Endothelial cell of umbilical vein (primary cell): ENCODE measurements at regions not wholly inside any gene's neighbourhood (a gene's known extent, or its start where the extent isn't known, plus 50 kb on each side); places are given as distances from the start of the nearest gene placed in this dataset.

Experiments
- BruUV-seq: library from RNA; stranded (reverse); fragments of 400-500 nt; replicated peaks from 2 replicates; lab custom pipeline; 2021; lab: Mats Ljungman, UMichigan
- CTCF ChIA-PET: fragments of 300-600, 350-600 bp; sonication (Branson Sonifier 250); formaldehyde crosslinking; loops from one replicate; lab custom pipeline; 2021; ENCODE audit warnings: antibody characterized with exemption, inconsistent platforms; lab: Charles Lee
- POLR2A ChIA-PET: fragments of 300-600, 350-600 bp; sonication (Branson Sonifier 250); formaldehyde crosslinking; loops from one replicate; lab custom pipeline; 2021; ENCODE audit warnings: antibody characterized with exemption, inconsistent platforms; lab: Charles Lee
- DNase-seq: peaks from one replicate; pipeline ENCODE4 v3.0.0-alpha.2; 2011; ENCODE audit warnings: low read depth, low spot score
- FAIRE-seq: peaks from 2 replicates; lab custom pipeline; 2011; peaks lifted over from hg19 to GRCh38; lab: Jason Lieb, UNC
- H2AFZ ChIP-seq: 2 replicates; pipeline ENCODE4 v1.6.0; 2012; ENCODE audit warnings: low read depth, low read length, control low read depth, inconsistent platforms
- H3K27ac ChIP-seq: 2 replicates; pipeline ENCODE4 v1.5.1; 2011; ENCODE audit warnings: low read depth, mild to moderate bottlenecking, control low read depth, low read length, moderate library complexity; ENCODE audit not compliant: insufficient read depth
- H3K27me3 ChIP-seq, 2 experiments: 2 replicates each; pipeline versions ENCODE4 v1.6.0 to v1.6.1; 2011; ENCODE audit warnings: low read length in 2 of 2, mixed read lengths in 1 of 2; ENCODE audit not compliant: control insufficient read depth in 2 of 2, insufficient read depth in 2 of 2
- H3K36me3 ChIP-seq, 2 experiments: 2 replicates in 1 of 2; 3 replicates in 1 of 2; pipeline ENCODE4 v1.5.1; 2011; ENCODE audit warnings: low read length in 2 of 2, mild to moderate bottlenecking in 1 of 2, moderate library complexity in 1 of 2; ENCODE audit not compliant: control insufficient read depth in 2 of 2, insufficient read depth in 2 of 2; ENCODE audit errors: extremely low read depth in 1 of 2
- H3K4me1 ChIP-seq: 3 replicates; pipeline ENCODE4 v1.5.1; 2011; ENCODE audit warnings: mild to moderate bottlenecking, low read length; ENCODE audit not compliant: control insufficient read depth, insufficient read depth; ENCODE audit errors: extremely low read depth
- H3K4me2 ChIP-seq: 2 replicates; pipeline ENCODE4 v1.6.1; 2011; ENCODE audit warnings: low read length, control low read depth, mixed read lengths; ENCODE audit not compliant: insufficient read depth
- H3K4me3 ChIP-seq, 3 experiments: fragments of 200-600 bp in 1 of 3; sonication (generic), shearing (Covaris generic) in 1 of 3; replicated peaks in 1 of 3; 2 replicates each; pipeline ENCODE4 v1.5.1; 2011 to 2016; ENCODE audit warnings: control low read depth in 3 of 3, low read length in 3 of 3, mild to moderate bottlenecking in 2 of 3, inconsistent platforms in 1 of 3, low read depth in 1 of 3, moderate library complexity in 1 of 3; ENCODE audit not compliant: insufficient read depth in 1 of 3
- H3K79me2 ChIP-seq: 2 replicates; pipeline ENCODE4 v1.6.0; 2012; ENCODE audit warnings: low read length, inconsistent platforms; ENCODE audit not compliant: control insufficient read depth, insufficient read depth
- H3K9ac ChIP-seq: replicated peaks from 2 replicates; pipeline ENCODE3; 2011; ENCODE audit warnings: low read length, control low read depth; ENCODE audit not compliant: insufficient read depth; ENCODE audit errors: extremely low read depth
- H3K9me1 ChIP-seq: replicated peaks from 3 replicates; pipeline ENCODE4 v1.6.0; 2011; ENCODE audit warnings: mild to moderate bottlenecking, low read length; ENCODE audit not compliant: control insufficient read depth, insufficient read depth; ENCODE audit errors: extremely low read depth
- H3K9me3 ChIP-seq: replicated peaks from 2 replicates; pipeline ENCODE4 v1.5.1; 2012; ENCODE audit warnings: low read length, inconsistent platforms; ENCODE audit not compliant: control insufficient read depth, insufficient read depth
- H4K20me1 ChIP-seq: replicated peaks from 2 replicates; pipeline ENCODE3; 2011; ENCODE audit warnings: mild to moderate bottlenecking, low read length; ENCODE audit not compliant: control insufficient read depth, insufficient read depth; ENCODE audit errors: extremely low read depth
- EZH2 ChIP-seq: IDR thresholded peaks from 2 replicates; pipeline ENCODE4 v1.6.1; 2012; ENCODE audit warnings: borderline replicate concordance, low read depth, mild to moderate bottlenecking, moderate library complexity, low read length, inconsistent platforms; ENCODE audit not compliant: severe bottlenecking
- FOS ChIP-seq: IDR thresholded peaks from 2 replicates; pipeline ENCODE4 v1.6.1; 2011; ENCODE audit warnings: mild to moderate bottlenecking, low read length, moderate library complexity, borderline replicate concordance; ENCODE audit not compliant: insufficient read depth
- GATA2 ChIP-seq: IDR thresholded peaks from 2 replicates; pipeline ENCODE4 v1.7.0; 2011; ENCODE audit warnings: low read depth, mild to moderate bottlenecking, moderate library complexity, mixed read lengths, low read length; ENCODE audit not compliant: insufficient read length, insufficient read depth
- JUN ChIP-seq: IDR thresholded peaks from 2 replicates; pipeline ENCODE4 v1.6.1; 2011; ENCODE audit warnings: borderline replicate concordance, low read depth; ENCODE audit not compliant: insufficient read length, insufficient read depth
- MYC ChIP-seq: IDR thresholded peaks from one replicate; pipeline ENCODE4 v1.6.1; 2011; ENCODE audit warnings: mild to moderate bottlenecking, low read depth, low read length
- POLR2A ChIP-seq: IDR thresholded peaks from 2 replicates; pipeline ENCODE4 v1.6.1; 2012; ENCODE audit warnings: low read depth, mild to moderate bottlenecking, control low read depth, low read length
- POLR2AphosphoS5 ChIP-seq: IDR thresholded peaks from 2 replicates; pipeline ENCODE4 v1.6.1; 2012; ENCODE audit warnings: low read depth, mild to moderate bottlenecking, control low read depth, low read length, moderate library complexity; ENCODE audit not compliant: insufficient read depth
- dilution Hi-C: fragments of 300-500 bp; cut with MboI; formaldehyde crosslinking; loops from one replicate; pipeline ENCODE4 v1.15.0; 2019; ENCODE audit warnings: low sequenced_read_pairs; ENCODE audit not compliant: extremely low pct_ligation_motif_present
- intact Hi-C: fragments of 100-400 bp; cut with micrococcal nuclease; formaldehyde crosslinking; loops from one replicate; pipeline ENCODE4 v1.10.0; 2022
- TF ChIP-seq, protein P1 (sequence below), 2 donors: IDR thresholded peaks; 1 replicate in 1 of 2; 2 replicates in 1 of 2; pipeline ENCODE4 v1.5.1; 2011; ENCODE audit warnings: low read length in 2 of 2, mild to moderate bottlenecking in 2 of 2, moderate library complexity in 2 of 2, control low read depth in 1 of 2, inconsistent platforms in 1 of 2, low read depth in 1 of 2; ENCODE audit not compliant: insufficient read depth in 1 of 2; ENCODE audit errors: extremely low read depth in 1 of 2
- TF ChIP-seq, protein P2 (sequence below): IDR thresholded peaks from 2 replicates; pipeline ENCODE4 v1.6.1; 2011; ENCODE audit not compliant: insufficient read depth, insufficient read length

DNA sequence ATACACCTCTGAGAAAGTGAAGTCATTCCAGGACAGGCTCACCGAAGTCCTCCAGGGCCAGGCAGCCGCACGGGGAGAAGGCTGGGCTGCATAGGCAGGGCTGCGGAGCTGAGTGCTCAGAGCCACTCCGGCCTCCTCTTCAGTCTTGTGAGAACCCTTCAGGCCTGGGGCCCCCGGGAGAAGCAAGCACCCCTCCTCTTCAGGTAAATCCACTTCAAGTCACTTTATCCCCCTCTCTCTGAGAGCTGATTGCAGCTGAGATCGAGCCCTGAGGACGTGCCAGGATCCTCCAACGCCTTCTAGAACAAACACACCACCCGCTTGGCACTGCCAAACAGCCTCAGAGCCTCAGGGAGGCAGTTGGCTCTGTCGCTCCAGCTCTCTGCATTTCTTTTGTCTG is 1526.3 kb downstream of the BRD1 start:
- FAIRE-seq: no peak
- H3K27me3 ChIP-seq: no peaks in the 10 kb centered on the region
- no peak overlapping the region for H3K27ac ChIP-seq
- no TSS peak for BruUV-seq
- no peak overlapping the region for H3K4me3 ChIP-seq
- DNase-seq: no peak
- ChIA-PET POLR2A (no interaction called here), CTCF (no interaction called here)
- no peaks in the 10 kb centered on the region for H4K20me1 ChIP-seq
- H3K9me3 ChIP-seq: peaks cover 3% of the 10 kb centered on the region
- H2AFZ ChIP-seq: no peak overlapping the region
- H3K4me2 ChIP-seq: no peak overlapping the region
- H3K9me1 ChIP-seq: no peaks in the 10 kb centered on the region
- no peaks in the 10 kb centered on the region for H3K36me3 ChIP-seq
- H3K9ac ChIP-seq: no peak overlapping the region
- TF ChIP-seq JUN (no peak), MYC (no peak), EZH2 (no peak), POLR2A (no peak), POLR2AphosphoS5 (no peak), FOS (no peak), GATA2 (no peak)
- TF ChIP-seq, protein P1, sequence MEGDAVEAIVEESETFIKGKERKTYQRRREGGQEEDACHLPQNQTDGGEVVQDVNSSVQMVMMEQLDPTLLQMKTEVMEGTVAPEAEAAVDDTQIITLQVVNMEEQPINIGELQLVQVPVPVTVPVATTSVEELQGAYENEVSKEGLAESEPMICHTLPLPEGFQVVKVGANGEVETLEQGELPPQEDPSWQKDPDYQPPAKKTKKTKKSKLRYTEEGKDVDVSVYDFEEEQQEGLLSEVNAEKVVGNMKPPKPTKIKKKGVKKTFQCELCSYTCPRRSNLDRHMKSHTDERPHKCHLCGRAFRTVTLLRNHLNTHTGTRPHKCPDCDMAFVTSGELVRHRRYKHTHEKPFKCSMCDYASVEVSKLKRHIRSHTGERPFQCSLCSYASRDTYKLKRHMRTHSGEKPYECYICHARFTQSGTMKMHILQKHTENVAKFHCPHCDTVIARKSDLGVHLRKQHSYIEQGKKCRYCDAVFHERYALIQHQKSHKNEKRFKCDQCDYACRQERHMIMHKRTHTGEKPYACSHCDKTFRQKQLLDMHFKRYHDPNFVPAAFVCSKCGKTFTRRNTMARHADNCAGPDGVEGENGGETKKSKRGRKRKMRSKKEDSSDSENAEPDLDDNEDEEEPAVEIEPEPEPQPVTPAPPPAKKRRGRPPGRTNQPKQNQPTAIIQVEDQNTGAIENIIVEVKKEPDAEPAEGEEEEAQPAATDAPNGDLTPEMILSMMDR (IDR thresholded peaks at IDR 0.05; ENCODE audit: extremely low read depth in 1 of 2, insufficient read depth in 1 of 2, low read depth in 1 of 2, low read length in 2 of 2): no peak
- TF ChIP-seq, protein P2, sequence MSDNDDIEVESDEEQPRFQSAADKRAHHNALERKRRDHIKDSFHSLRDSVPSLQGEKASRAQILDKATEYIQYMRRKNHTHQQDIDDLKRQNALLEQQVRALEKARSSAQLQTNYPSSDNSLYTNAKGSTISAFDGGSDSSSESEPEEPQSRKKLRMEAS: no peak
- intact Hi-C loops: no loop called here
- H3K79me2 ChIP-seq: no peaks in the 10 kb centered on the region
- no peaks in the 10 kb centered on the region for H3K4me1 ChIP-seq
- dilution Hi-C loops: no loop called here
